ENCODE measurements at regions not wholly inside any gene's neighbourhood (a gene's known extent, or its start where the extent isn't known, plus 50 kb on each side); places are given as distances from the start of the nearest gene placed in this dataset.

GRCh38 chr6:90444160-90444714 lies 142.6 kb downstream of the MAP3K7 start:
- TF ChIP-seq, protein P1, sequence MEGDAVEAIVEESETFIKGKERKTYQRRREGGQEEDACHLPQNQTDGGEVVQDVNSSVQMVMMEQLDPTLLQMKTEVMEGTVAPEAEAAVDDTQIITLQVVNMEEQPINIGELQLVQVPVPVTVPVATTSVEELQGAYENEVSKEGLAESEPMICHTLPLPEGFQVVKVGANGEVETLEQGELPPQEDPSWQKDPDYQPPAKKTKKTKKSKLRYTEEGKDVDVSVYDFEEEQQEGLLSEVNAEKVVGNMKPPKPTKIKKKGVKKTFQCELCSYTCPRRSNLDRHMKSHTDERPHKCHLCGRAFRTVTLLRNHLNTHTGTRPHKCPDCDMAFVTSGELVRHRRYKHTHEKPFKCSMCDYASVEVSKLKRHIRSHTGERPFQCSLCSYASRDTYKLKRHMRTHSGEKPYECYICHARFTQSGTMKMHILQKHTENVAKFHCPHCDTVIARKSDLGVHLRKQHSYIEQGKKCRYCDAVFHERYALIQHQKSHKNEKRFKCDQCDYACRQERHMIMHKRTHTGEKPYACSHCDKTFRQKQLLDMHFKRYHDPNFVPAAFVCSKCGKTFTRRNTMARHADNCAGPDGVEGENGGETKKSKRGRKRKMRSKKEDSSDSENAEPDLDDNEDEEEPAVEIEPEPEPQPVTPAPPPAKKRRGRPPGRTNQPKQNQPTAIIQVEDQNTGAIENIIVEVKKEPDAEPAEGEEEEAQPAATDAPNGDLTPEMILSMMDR (IDR thresholded peaks at IDR 0.05) = no peak
- TF ChIP-seq POLR2AphosphoS5 (IDR thresholded peaks at IDR 0.05; ENCODE audit: insufficient read depth in 1 of 2, low read depth in 1 of 2) = no peak
- TF ChIP-seq POLR2A (IDR thresholded peaks at IDR 0.05) = no peak
